ENCODE measurements at regions not wholly inside any gene's neighbourhood (a gene's known extent, or its start where the extent isn't known, plus 50 kb on each side); places are given as distances from the start of the nearest gene placed in this dataset.

- H3K36me3 ChIP-seq (ENCODE audit: insufficient read depth), result no peaks in the 10 kb centered on the region
- Mint-ChIP-seq H3K4me3 (no peak overlapping the region), H3K36me3 (ENCODE audit: low read depth) (no peaks in the 10 kb centered on the region), H3K4me1 (peaks cover 2% of the 10 kb centered on the region; the same call in 2 of the 3 replicates), H3K9me3 (no peaks in the 10 kb centered on the region), H3K27me3 (ENCODE audit: insufficient read depth, low read depth, poor library complexity) (no peaks in the 10 kb centered on the region), H3K27ac (no peak overlapping the region)
- no peak overlapping the region for H2AFZ ChIP-seq
- no peak for TF ChIP-seq ZNF331 (CRISPR knock-in tag; IDR thresholded peaks at IDR 0.05; ENCODE audit: low read depth)
- no peak for TF ChIP-seq POLR2AphosphoS5 (IDR thresholded peaks at IDR 0.05; ENCODE audit: low read depth)
- no peak for TF ChIP-seq CTCF (conservative IDR thresholded peaks at IDR 0.05; ENCODE audit: low read depth in 2 of 2)
- TF ChIP-seq CREB1 (CRISPR knock-in tag; IDR thresholded peaks at IDR 0.05; ENCODE audit: low read depth), result no peak
- TF ChIP-seq REST (IDR thresholded peaks at IDR 0.05; ENCODE audit: unreplicated experiment), result no peak
- TF ChIP-seq ETS1 (IDR thresholded peaks at IDR 0.05), result no peak
- no peak for TF ChIP-seq ZNF114 (CRISPR knock-in tag; IDR thresholded peaks at IDR 0.05)
- TF ChIP-seq EZH2 (IDR thresholded peaks at IDR 0.05; ENCODE audit: low read depth, unreplicated experiment), result no peak
- no peak for TF ChIP-seq ZNF462 (CRISPR knock-in tag; IDR thresholded peaks at IDR 0.05)
- no peak for TF ChIP-seq STAT1 (IDR thresholded peaks at IDR 0.05; ENCODE audit: unreplicated experiment)
- no peak for TF ChIP-seq NANOG (IDR thresholded peaks at IDR 0.05; ENCODE audit: borderline replicate concordance)
- TF ChIP-seq JUNB (IDR thresholded peaks at IDR 0.05; ENCODE audit: unreplicated experiment), result no peak
- TF ChIP-seq EZH2phosphoT487 (IDR thresholded peaks at IDR 0.05; ENCODE audit: unreplicated experiment), result no peak
- DNase-seq (ENCODE audit: low spot score), result no peak
- H3K9me2 ChIP-seq (ENCODE audit: insufficient read depth), result no peaks in the 10 kb centered on the region
- no peaks in the 10 kb centered on the region for H3K27me3 ChIP-seq (ENCODE audit: insufficient read depth)
- H3K4me2 ChIP-seq, result no peak overlapping the region
- no peaks in the 10 kb centered on the region for H3K4me1 ChIP-seq (ENCODE audit: insufficient read depth)
- no peaks in the 10 kb centered on the region for H3K79me2 ChIP-seq (replicated peaks; ENCODE audit: insufficient read depth)
- no peak overlapping the region for H3K27ac ChIP-seq (ENCODE audit: low read depth)
- H3F3A ChIP-seq (replicated peaks; ENCODE audit: low read depth), result no peaks in the 10 kb centered on the region
- no peak for ATAC-seq
- no peaks in the 10 kb centered on the region for H4K20me1 ChIP-seq (replicated peaks; ENCODE audit: insufficient read depth)
- H3K4me3 ChIP-seq, result no peak overlapping the region
These were observed 585.9 kb downstream of the IRS1 start for GRCh38 chr2:226213717-226214116.
